GM18498 (cell line): ENCODE measurements at regions not wholly inside any gene's neighbourhood (a gene's known extent, or its start where the extent isn't known, plus 50 kb on each side); places are given as distances from the start of the nearest gene placed in this dataset.

Experiments
- ATAC-seq: cut with Tn5 transposase; IDR thresholded peaks from one replicate; pipeline ENCODE4 v1.9.1; 2021; ENCODE audit warnings: mild to moderate bottlenecking, moderate library complexity; ENCODE audit not compliant: unreplicated experiment

DNA sequence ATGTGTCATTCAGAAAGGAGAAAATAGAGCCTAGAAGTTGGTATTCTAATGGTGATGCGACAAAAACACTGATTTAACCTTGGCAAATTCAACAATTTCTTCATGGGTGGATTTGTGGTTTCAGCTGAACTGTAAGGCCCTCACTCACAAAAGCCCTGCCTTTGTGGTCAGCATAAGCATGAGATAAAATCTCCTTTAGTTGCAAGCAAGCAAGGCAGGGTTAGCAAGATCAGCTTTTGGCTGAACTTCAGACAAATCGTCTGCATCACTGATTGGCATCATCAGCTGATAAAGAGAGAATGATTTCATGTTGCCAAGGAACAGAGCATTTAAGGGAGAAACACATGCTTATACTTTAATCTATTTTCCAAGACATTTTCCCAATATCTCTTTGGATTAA is 2582.2 kb downstream of the PCDH7 start:
- ATAC-seq = no peak

DNA sequence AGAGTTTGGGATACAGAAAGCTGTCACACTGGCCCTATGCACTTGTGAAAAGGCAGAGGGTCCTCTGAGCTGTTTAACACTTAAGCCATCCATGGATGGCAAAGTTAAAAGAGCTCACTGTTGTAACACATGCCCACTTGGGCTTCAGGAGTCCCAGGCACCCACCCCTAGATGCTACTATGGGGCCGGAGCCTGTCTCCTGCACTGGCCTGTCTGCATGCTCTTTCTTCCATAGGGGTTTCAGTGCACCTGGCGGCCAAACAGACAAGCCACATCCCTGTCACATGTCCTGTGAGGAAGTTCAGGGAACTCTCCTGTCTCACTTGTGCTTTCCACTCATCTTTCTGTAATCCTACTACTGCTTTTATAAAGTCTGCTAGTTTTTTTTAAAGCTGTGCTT is 2586.0 kb downstream of the PCDH7 start:
- no peak for ATAC-seq

DNA sequence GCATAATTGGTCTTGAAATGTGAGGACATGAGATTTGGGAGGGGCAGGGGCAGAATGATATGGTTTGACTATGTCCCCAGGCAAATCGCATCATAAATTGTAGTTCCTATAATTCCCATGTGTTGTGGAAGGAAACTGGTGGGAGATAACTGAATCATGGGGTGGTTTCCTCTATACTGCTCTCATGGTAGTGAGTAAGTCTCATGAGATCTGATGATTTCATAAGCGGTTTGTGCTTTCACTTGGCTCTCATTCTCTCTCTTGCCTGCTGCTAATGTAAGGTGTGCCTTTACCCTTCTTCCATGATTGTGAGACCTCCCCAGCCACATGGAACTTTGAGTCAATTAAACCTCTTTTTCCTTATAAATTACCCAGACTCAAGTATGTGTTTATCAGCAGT is 2595.9 kb downstream of the PCDH7 start:
- ATAC-seq = no peak

DNA sequence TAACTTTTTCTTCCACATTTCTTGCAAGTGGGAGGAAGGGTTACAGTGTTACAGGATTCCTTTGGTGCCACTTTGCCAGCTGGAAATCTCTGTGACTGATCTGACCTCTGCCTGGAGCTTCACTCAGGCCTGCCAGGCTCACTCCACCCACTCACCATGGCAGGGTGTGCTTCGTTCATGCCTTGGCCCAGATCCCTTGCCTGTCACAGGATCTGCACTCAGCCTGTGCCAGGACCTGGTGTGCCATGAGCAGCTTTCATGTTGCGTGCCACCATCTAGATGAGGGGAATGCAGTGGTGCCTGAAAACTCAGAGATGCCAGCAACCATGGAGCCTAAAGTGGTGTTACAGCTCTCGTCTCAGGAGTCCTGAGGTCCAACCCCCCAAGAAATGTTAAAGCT is 2596.4 kb downstream of the PCDH7 start:
- ATAC-seq = no peak

DNA sequence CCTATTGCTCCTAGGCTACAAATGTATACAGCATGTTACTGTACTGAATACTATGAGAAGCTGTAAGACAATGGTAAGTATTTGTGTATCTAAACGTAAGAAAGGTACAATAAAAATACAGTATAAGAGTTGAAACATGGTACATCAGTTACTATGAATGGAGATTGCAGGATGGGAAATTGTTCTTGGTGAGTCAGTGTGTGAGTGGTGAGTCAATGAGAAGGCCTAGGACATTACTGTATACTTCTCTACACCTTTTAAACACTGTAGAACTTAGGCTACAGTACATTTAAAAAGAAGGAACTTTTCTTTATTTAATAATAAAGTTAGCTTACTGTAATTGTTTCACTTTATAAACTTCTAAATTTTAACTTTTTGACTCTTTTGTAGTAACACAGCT is 2603.2 kb downstream of the PCDH7 start:
- ATAC-seq = no peak

DNA sequence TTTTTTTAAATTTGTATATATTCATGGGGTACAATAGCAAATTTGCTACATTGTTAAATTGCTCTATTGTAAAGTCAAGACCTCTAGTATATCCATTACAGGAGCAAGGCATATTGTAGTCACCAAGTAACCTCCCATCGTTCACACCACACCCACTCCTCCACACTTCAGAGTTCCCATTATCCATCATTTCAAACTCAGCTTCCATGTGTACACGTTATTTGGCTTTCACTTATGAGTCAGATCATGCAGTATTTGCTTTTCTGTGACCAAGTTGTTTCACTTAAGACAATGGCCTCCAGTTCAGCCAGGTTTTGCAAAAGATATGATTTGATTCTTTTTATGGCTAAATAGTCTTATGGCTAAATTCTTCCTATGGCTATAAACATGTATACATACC is 2614.2 kb downstream of the PCDH7 start:
- ATAC-seq = no peak

DNA sequence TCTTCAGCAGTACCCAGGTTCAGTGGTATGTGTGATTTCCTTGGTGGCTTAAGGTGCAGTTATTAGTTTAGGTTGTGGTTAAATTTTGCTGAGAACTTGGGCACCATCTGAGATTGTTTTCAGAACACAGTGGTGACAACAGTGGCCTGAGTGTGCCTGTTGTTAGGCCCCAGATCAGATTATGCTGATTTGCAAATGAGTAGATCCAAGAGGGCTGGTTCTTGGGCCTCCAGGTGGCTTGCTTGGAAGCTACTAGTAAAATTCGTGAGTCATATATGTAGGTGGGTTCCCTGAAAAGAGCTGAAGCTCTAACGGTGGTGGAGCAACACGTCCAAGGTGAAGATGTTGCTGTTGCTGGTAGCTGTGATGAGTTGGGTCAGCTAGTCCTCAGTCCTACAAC is 2619.6 kb downstream of the PCDH7 start:
- ATAC-seq = no peak

DNA sequence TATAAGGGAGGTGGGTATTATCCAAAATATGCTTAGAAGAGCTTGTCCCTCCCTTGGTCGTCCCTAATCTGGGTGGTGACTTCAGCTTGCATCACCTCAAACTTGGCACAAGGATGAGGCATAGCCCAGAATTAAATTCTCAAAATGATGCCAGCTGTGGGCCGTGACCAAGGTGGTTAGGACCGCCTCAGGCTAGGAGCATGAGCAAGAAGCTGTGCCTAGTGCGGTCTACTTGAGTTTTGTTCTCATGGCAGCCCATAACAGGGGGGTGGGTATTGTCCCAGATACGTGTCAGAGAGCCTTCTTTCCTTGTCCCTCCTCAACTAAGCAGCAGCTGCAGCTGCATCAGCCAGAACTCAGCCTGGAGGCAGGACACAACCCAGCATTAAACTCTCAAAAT is 2620.0 kb downstream of the PCDH7 start:
- no peak for ATAC-seq

DNA sequence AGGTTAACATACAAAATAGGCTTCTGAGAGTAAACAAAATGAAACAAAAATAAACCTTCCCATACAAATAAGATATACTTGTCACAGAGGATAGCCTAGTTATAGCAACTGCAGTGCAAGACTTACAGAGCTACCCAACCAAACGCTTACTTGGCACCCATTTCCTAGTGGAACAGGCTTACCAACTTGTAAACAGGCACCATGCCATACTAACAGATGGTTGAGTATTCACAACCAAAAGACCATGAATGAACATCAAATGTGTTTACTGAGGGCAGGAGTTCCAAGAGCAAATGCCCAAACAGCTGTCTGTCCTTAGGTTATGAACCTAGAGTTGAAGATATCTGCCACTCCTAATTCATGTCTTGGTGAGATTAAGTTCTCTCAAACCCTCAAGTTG is 2629.2 kb downstream of the PCDH7 start:
- no peak for ATAC-seq

DNA sequence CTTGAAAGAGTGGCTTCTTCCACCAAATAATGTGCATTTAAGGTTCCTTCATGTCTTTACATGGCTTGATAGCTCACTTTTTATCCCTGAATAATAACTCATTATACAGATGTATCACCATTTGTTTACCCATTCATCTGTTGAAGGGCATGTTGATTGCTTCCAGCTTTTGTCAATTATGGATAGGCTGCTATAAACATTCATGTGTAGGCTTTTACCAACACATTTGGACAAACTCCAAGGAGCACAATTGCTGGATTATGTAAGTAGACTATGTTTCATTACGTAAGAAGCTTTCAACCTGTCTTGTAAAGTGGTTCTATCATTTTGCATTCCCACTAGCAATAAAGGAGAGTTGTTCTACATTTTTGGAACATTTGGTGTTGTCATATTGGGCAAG is 2637.0 kb downstream of the PCDH7 start:
- no peak for ATAC-seq

DNA sequence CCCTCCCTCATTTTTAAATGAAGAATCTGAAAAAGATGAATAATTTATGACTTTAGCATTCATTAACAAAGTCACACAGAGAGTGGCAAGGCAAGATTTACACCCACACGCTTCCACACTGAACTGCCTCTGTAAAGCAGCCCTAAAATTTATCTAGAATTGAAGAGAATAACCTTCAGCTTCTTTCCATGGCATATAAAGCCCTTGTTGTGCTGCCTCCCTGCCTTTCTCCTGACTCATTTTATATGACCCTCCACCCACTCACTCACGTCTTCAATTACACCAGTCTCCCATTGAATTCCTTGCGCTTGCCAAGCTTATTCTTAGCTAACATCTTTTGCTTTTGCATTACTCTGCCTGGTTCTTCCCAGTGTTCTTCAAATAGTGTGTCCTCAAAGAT is 2649.3 kb downstream of the PCDH7 start:
- no peak for ATAC-seq

DNA sequence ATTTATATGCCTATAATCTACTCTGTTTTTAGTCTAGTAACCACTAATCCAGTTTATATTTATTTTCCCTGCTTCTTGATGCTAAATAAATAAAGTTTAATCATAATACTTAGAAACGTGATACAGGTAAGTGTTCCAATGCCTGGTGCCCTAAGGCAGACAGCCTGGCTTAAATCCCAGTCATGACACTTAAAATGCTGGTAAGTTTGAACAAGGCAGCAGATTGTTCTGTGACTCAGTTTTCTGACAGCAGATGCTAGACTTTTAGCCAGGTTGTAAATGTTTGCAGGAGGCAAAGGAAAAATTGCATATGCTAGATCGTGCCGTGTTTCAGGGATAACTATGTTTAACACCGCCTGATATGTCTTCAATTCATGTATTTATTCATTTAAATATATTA is 2661.6 kb downstream of the PCDH7 start:
- no peak for ATAC-seq

DNA sequence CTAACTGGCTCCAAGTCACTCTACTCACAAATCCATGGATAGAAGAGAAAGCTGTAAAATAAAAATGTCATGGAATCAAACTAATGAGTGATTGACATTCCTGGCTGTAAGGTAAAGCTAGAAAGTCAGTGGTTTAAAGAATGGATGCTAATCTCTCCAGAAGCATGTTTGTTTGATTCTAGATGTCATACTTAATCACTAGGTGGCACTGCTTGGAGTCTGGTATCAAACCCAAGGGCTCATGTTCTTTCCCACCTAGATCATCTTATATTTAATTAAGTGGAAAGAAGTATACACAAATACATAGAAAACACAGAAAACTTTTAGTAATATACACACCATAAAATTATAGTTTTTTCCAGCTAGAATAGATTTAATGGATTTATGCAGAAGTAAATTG is 2666.6 kb downstream of the PCDH7 start:
- no peak for ATAC-seq

DNA sequence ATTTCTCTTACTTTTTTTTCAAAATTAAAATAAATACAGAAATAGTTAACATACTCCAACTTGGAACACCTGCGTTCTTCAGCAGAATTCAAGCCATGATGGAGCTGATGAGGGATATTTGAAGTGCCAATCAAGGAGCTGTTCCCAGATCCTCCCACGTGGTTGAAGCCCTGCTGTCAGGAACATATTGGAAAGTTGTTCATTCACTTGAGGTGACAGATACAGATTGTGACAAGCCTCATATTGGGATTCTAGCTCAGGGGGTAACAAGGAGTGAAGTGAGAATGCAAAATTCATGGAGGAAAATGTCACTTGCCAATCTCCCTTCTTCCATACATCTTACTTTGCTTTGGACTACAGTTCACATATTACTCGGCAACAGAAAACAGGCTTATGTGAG is 2670.8 kb downstream of the PCDH7 start:
- ATAC-seq = no peak

DNA sequence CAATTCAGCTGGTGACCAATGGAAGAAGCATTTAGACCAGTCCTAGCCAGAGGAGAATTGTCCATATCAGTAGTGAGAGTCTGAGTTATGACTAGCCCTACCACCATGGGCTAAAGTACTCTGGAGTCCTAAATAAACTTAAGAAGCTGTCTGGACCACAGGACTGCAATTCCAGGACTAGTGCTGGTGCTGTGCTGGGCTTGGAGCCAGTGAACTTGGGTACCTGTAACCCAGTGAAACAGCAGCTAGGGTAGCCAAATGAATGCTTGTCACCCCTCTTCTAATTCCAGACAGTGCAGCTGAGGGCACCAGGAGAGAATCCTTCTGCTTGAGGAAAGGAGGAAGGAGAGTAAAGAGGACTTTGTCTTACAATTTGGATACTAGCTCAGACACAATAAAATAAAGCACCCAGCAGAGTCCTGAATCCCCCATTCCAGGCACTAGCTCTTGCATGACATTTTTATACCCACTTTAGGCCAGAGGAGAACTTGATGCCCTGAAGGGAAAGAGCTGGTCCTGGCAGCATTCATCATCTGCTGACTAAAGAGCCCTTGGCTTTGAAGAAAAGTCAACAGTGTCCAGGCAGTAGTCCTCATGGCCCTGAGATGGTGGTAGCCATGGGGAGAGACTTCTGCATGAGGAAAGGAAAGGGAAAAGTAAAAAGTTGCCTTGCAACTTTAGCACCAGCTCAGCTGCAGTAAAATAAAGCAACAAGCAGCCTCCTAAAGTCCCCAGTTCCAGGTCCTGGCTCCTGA is 2675.7 kb downstream of the PCDH7 start:
- ATAC-seq = no peak

DNA sequence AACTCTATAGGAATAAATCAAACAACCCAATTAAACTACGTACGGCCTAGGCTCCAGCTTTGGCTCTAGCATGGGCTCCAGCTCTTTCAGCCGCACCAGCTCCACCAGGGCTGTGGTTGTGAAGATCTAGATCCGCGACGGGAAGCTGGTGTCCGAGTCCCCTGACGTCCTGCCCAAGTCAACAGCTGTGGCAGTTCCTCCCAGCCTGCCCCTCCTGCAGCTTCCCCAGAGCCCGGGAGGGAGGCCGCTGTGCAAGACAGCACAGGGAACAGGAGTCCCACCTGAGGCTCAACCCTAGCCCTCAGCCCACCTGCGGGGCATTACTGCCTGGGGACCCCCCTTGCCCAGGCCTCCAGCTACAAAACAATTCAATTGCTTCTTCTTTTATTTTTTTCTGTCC is 2680.3 kb downstream of the PCDH7 start:
- ATAC-seq = no peak

DNA sequence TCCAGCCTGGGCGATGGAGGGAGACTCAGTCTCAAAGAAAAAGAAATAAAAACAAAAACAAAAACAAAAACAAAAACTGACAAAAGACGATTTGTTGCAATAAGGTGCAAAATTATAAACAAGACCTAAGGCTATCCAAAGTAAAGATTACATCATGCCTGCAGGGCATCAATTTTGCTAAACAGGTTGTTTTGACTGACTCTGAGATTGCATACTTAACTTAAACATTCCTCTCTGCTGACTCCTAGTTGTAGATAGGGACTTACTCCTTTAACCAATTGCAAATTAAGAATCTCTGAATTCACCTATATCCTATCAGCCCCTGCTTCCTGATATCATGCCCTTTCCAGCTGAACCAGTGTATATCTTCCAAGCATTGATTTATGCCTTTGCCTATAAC is 2687.3 kb downstream of the PCDH7 start:
- ATAC-seq = no peak

DNA sequence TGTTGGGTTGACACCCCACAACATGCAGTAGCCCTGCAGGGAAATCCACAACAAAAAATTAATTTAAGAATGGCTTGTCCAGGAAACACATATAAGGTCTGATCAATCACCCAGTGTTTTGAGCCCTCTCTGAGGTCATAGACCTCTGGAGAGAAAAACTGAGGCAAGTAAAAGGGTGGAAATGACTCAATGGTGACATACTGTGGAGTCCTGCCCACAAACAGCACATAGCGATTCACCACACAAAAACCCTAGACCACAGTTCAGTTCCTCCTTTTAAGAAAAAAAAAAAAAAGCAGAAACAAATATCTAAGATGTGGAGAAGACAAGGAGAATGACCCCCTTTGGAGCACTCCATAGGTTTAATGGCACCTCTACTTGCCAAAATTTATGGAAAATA is 2691.0 kb downstream of the PCDH7 start:
- no peak for ATAC-seq

DNA sequence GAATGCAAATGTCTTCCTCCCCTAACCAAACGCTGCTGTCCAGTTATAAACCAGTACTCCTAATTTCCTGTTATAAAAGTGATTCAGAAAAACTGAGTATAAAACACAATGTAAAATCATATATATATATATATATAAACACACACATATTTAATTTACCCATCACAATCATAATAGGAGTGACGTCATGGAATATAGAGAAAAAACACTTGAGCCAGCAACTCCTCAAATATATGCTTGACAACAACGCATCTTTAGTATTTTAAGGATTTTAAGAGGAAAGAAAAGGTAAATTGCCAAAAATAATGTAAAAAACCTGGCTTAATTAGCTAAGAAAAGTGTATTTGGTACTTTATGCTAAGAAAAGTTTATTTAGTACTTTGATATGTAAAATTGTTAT is 2701.7 kb downstream of the PCDH7 start:
- ATAC-seq = no peak

DNA sequence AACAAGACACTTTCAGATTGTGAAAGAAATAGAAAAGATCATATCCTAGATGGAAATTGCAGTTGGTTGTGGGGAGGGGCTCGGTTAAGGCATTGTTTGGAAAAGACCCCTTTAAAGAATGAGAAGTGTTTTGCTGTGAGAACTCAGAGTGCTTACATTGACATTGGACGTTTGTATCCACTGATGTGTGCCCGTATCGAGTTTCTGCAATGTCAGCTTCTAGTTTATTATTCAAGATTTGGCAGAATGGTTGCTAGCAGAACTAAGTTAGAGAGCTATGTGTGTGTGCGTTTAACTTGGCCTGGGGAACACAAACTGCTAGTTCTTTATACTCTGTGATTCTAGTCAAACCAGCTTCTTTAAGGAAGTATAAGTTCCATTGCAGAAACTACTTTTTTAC is 2702.5 kb downstream of the PCDH7 start:
- no peak for ATAC-seq

DNA sequence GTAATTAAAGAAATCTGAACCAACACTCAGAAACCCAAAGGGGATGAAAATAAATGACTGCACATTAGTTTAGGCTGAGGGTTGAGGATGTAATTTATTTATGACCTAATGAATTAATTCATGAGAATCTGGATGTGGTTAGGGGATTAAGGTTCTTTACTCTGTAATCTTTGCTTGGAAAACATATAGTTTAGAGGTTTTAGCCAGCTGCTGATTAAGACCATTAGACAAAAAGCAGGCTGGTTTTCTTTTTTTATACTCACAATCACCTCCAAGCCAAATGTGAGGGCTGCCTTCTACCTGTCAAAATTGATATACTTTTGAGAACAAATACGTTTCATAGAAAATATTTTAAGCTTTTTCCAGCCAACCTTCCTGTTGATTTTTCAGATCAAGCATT is 2705.8 kb downstream of the PCDH7 start:
- ATAC-seq = no peak

DNA sequence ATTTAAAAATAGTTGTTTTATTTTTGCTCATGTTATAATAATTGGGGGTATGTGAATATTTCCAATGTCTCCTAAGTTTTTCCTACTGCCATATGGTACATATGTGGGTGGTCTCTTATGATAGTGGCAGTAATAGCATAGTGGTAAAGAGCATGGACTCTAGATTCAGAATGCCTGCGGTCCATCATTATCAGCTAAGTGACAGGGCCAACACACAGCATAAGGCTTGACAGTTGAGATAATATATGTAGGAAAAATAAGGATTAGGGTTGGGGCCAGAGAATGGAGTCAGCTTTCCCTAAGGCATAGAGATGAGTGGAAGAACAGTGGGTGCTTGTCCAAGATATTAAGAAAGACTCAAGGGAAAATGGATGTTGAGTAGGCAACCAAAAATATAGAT is 2707.5 kb downstream of the PCDH7 start:
- ATAC-seq = no peak

DNA sequence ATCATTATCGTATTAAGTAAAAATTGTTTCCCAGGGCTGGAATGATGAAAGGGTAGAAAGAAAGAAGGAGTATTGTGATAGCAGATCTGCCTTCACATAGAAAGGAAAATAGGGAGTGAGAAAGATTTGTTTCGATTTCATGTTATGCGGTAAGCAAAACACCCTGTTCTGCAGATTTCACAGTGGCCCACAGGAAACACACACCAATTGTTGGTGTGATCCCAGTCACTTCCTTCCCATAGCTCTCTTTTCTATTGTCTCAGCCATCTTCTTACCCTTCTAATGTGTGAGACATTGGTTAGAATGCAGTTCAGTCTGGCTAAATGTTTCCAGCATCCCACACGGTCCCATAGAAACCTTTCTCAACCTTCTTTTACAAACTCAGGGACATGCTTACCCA is 2709.8 kb downstream of the PCDH7 start:
- no peak for ATAC-seq
